HG03066 (cell line): ENCODE measurements at regions not wholly inside any gene's neighbourhood (a gene's known extent, or its start where the extent isn't known, plus 50 kb on each side); places are given as distances from the start of the nearest gene placed in this dataset.
A peak's percentile ranks its signal among the peaks of the same experiment; 100 is the strongest.

ENCODE experiments used
- ATAC-seq: cut with Tn5 transposase; IDR thresholded peaks from one replicate; pipeline ENCODE4 v1.9.1; 2021; ENCODE audit warnings: low read depth; ENCODE audit not compliant: unreplicated experiment

DNA sequence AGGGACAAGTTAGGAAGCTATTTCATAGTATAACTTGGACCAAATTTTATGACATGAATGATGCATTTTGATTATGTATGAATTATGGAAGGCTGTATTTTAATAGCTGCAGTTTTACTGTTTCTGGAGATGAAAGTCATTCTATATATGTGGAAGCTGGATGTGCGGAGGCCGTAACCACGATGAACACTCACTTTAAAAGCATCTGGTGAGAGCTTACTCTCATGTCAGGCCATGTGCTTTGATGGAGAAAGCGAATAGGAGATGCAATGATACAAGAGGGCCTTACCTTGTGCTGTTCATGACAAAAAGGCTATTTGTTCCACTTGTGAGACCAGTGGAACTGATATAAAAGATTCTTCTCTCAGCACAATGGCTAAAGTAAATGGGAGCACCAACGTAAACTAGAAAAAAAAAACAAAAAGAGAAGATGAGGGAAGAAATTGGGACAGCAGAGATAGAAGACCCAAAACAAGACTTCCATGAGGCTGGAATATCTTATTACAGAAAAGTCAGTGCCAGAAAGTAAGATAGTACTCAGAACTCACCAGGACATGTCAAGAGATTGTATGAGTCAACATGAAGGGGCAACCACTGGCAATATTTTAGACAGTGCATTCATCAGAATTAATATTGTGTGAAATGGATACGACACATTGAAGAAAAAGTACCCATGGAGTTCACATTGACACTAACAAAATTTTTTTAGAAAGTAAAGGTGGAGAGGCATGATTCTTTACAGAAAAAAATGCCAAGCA is 63.3 kb upstream of the GAB1 start:
- no peak for ATAC-seq

GRCh38 chr4:143280861-143281260 is 55.8 kb upstream of the GAB1 start:
- no peak for ATAC-seq

- ATAC-seq, result peak; percentile 78
Observed at GRCh38 chr4:143281507-143282190, 55.0 kb upstream of the GAB1 start.

GRCh38 chr4:143282211-143282707 is 54.4 kb upstream of the GAB1 start:
- ATAC-seq, result no peak

DNA sequence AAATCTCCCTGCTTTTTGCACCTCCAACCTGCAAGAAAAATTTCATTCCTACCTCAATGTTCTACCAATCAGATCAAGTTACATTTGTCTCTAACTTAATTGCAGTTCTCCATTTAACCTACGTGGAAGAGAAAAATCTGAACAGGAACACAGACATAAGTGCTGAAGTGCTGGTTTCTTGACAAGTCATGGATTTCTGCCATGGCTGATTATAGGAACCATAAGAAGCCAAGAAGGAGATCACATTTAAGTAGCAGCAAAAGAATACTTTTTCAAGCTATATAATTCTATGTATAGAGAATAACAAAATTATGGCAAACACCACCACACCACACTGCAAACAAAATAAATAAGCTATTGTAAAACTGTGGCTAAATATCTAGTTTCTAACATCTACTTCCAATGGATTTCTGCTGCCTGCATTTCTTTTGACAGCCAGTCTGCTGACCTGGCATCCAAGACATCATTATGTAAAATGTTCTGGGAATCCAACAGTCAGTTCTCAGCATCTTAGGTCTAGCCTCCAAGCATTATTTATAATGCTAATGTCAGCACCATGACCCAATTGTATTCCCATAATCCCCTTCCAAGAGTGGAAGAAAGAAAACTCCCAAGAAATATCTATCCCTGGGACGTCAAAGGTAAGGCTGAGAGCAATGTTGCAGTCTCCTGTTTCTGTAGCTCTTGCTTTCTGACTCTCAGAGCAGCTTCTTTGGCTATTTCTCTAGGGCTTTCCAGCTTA is 50.8 kb upstream of the GAB1 start:
- no peak for ATAC-seq

DNA sequence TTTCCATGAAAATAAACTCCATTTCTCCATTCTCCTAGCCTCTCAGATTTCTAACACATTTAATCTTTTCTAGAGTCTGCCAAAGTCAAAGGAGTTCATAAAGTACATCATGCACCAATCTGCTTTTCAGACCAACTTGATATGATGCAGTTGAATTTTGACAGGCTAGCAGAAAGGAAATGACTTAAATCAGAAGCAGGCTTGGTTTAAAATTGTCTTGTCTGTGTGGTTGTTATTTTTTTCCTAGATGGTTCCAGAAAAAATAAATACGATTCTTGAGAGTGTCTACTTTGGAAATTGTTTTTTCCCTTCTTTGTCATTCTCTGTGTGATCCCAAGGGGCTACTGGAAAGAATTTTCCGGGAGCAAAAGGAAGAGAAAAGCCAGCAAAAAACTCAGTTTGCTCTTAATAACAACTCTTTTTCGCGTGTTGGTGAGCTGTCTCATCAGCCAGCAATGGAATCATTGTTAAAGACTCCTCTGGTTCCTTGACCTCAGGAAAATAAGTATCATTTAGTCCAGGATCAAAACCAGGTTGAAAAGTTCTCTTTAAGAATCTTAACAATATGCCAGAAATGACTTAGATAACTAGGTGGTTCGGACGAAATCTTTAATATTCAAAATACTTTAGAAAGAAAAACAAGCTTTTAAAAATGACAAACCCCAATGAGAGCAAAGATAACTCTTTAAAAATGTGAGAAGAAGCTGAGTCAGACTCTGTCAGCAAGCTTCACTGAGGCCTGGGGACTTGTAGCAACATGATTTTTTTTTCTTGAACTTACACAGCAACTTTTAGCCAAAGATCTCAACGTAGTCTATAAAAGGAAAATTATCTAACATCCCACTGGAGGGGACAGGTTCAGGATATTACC is 49.7 kb upstream of the GAB1 start:
- no peak for ATAC-seq
